Neural crest cell (in vitro differentiated cells): ENCODE measurements at regions not wholly inside any gene's neighbourhood (a gene's known extent, or its start where the extent isn't known, plus 50 kb on each side); places are given as distances from the start of the nearest gene placed in this dataset.

Source experiments
- DNase-seq: peaks from one replicate; pipeline ENCODE4 v3.0.0; 2021; ENCODE audit warnings: low read depth, mixed read lengths, low spot score
- H3K27ac Mint-ChIP-seq: one replicate; pipeline ENCODE4 v1.8.0; 2021; ENCODE audit warnings: mild to moderate bottlenecking, mixed read lengths; ENCODE audit not compliant: unreplicated experiment
- H3K27me3 Mint-ChIP-seq: 2 replicates; pipeline ENCODE4 v1.8.0; 2021; ENCODE audit warnings: low read depth, mild to moderate bottlenecking, mixed read lengths
- H3K36me3 Mint-ChIP-seq: 2 replicates; pipeline ENCODE4 v1.8.0; 2021; ENCODE audit warnings: low read depth, mild to moderate bottlenecking, mixed read lengths
- H3K4me1 Mint-ChIP-seq: 2 replicates; pipeline ENCODE4 v1.8.0; 2021; ENCODE audit warnings: mixed read lengths
- H3K4me3 Mint-ChIP-seq: one replicate; pipeline ENCODE4 v1.8.0; 2021; ENCODE audit warnings: mild to moderate bottlenecking, mixed read lengths
- H3K9me3 Mint-ChIP-seq: 2 replicates; pipeline ENCODE4 v1.8.0; 2021; ENCODE audit warnings: mixed read lengths
- TF ChIP-seq, protein P1 (sequence below): fragments of 200-600 bp; sonication (generic); conservative IDR thresholded peaks from 2 replicates; pipeline ENCODE4 v1.5.0; 2021; ENCODE audit warnings: antibody characterized with exemption, mild to moderate bottlenecking

DNA sequence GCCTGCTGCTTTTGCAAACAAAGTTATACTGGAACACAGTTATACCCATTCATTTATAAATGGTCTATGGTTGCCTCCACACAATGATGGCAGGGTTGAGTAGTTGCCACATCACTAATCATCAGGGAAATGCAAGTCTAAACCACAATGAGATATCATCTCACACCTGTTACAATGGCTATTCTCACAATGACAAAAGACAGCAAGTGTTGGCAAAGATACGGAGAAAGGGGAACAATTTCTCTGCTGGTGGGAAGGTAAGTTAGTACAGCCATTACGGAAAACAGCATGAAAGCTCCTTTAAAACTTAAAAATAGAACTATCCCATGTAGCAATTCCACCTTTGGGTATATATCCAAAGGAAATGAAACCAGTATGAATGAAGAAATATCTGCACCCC, 261.4 kb downstream of the TJP1 start:
- Mint-ChIP-seq H3K36me3 (peaks cover 3% of the 10 kb centered on the region), H3K4me3 (no peak overlapping the region), H3K27me3 (peaks cover 20% of the 10 kb centered on the region), H3K9me3 (peaks cover 2% of the 10 kb centered on the region), H3K4me1 (no peaks in the 10 kb centered on the region), H3K27ac (no peak overlapping the region)
- TF ChIP-seq, protein P1, sequence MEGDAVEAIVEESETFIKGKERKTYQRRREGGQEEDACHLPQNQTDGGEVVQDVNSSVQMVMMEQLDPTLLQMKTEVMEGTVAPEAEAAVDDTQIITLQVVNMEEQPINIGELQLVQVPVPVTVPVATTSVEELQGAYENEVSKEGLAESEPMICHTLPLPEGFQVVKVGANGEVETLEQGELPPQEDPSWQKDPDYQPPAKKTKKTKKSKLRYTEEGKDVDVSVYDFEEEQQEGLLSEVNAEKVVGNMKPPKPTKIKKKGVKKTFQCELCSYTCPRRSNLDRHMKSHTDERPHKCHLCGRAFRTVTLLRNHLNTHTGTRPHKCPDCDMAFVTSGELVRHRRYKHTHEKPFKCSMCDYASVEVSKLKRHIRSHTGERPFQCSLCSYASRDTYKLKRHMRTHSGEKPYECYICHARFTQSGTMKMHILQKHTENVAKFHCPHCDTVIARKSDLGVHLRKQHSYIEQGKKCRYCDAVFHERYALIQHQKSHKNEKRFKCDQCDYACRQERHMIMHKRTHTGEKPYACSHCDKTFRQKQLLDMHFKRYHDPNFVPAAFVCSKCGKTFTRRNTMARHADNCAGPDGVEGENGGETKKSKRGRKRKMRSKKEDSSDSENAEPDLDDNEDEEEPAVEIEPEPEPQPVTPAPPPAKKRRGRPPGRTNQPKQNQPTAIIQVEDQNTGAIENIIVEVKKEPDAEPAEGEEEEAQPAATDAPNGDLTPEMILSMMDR = no peak
- DNase-seq = no peak

DNA sequence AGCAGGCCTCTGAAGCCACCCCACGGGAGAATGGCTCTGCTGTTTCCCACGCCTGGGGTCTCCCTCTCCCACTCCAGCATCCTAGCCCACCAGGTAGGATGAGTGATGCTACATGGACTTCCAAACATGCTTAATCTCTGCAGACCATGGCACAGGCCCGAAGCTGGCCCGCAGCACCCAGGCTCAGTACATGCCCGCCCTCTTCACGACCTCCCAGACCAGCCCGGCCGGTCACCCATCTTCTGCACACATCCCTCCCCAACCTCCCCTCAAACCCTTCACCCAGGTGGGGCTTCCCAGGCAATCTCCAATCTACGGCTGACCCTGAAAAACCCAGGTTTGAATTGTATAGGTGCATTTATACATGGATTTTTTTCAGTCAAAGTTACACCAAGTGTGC, 264.0 kb downstream of the TJP1 start:
- no peaks in the 10 kb centered on the region for H3K4me1 Mint-ChIP-seq
- peaks cover 3% of the 10 kb centered on the region for H3K36me3 Mint-ChIP-seq
- H3K4me3 Mint-ChIP-seq = no peak overlapping the region
- peaks cover 13% of the 10 kb centered on the region for H3K27me3 Mint-ChIP-seq
- H3K27ac Mint-ChIP-seq = no peak overlapping the region
- peaks cover 2% of the 10 kb centered on the region for H3K9me3 Mint-ChIP-seq
- TF ChIP-seq, protein P1 = no peak
- DNase-seq = no peak

DNA sequence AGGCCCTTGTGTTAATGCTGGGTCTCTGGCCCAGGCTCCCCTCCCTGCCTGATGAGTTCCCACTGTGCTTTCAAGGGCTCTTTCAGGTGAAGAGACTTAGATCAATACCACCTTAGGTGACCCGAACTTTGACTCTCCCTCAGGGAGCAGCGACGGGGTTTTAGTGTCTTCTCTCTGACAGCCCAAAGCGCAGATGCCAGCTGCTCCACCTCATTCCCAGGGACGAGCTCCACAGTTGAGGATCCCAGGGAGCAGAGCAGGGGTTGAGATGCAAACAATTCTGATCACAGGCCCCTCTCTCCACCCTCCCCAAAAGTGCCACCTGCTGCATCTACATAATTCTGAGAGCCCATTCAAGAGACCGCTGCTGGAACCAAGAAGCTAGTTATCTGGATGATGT, 265.1 kb downstream of the TJP1 start:
- Mint-ChIP-seq H3K9me3 (peaks cover 2% of the 10 kb centered on the region), H3K4me1 (no peaks in the 10 kb centered on the region), H3K36me3 (peaks cover 3% of the 10 kb centered on the region), H3K27me3 (peaks cover 13% of the 10 kb centered on the region), H3K4me3 (no peak overlapping the region), H3K27ac (no peak overlapping the region)
- DNase-seq = no peak
- TF ChIP-seq, protein P1 = no peak

DNA sequence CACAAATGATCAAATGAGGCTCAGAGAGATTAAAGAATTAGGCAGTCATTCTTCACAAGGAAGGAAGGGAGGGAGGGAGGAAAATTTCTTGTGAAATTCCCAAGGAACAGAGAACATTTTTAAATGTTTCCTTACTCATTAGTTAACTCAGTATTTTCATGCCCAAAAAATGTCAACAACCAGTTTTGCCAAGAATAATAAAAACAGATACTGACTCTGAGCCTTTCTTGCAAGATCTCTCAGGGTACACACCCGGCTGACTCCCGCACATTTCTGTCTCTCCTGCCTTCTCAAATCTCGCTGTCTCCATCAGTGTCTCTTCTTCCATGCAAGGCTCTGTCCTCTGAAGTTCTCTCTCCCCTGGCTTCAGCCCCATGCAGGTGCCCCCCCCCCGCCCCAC, 265.9 kb downstream of the TJP1 start:
- Mint-ChIP-seq H3K27me3 (peaks cover 9% of the 10 kb centered on the region), H3K4me3 (no peak overlapping the region), H3K36me3 (no peaks in the 10 kb centered on the region)

DNA sequence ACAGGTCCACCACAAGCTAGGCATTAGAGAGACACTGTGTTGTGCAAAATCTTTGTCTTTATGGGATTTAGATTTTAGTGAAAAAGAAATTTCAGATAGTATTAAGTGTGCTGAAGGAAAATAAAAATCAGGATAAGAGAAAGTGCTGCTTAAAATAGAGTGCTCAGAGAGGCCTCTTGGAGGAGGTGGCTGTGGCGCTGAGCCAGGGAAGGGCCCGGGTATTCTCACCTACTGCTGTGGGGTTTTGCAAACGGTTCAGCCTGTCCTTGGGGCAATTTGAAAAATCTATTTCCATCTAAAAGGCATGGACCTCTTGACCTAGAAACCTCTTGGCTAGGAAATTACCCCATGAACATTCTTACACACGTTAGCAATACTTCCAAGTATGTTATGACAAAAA, 267.7 kb downstream of the TJP1 start:
- Mint-ChIP-seq H3K9me3 (no peaks in the 10 kb centered on the region), H3K27ac (no peak overlapping the region)

More for the DNA sequence above, 265.9 kb downstream of the TJP1 start:
- Mint-ChIP-seq H3K27ac (peak overlapping the region; percentile 43), H3K9me3 (peaks cover 2% of the 10 kb centered on the region), H3K4me1 (no peaks in the 10 kb centered on the region)
- no peak for DNase-seq
- TF ChIP-seq, protein P1 = no peak

More for the DNA sequence above, 267.7 kb downstream of the TJP1 start:
- H3K4me1 Mint-ChIP-seq = no peaks in the 10 kb centered on the region
- H3K4me3 Mint-ChIP-seq = no peak overlapping the region
- DNase-seq = no peak
- H3K36me3 Mint-ChIP-seq = no peaks in the 10 kb centered on the region
- H3K27me3 Mint-ChIP-seq = peaks cover 8% of the 10 kb centered on the region
- TF ChIP-seq, protein P1 = no peak
